ENCODE measurements at regions not wholly inside any gene's neighbourhood (a gene's known extent, or its start where the extent isn't known, plus 50 kb on each side); places are given as distances from the start of the nearest gene placed in this dataset.

DNA sequence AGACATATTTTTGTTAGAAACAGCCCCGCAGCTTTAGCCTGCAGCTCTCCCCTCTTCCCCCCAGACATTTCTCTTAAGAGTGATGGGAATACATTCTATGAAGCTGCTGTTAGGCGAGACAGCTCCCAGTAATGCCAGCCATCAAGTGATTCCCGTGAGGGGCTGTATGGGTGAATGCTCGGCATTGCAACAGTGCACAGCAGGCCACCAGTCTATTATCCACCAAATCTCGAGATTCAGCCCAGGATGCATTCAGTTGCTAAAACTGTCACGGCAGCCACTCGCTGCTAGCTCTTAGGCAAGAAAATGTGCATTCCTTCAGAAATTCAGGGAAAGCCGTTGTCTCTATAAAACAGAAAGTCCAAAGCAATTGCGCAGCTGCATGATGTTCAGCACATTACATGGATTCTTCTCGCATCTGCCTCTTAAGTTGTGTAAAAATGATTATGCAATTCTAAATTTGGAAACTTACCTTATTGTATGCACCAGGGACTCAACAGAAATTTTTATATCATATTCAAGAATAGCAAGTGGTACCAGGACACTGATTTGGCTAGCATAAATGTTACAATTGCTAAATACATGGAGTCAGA, 211.3 kb upstream of the ARL4C start:
- no peak overlapping the region for H3K4me3 ChIP-seq (ENCODE audit: low read length, poor library complexity, severe bottlenecking)
- no peak overlapping the region for H2AFZ ChIP-seq (ENCODE audit: low read length)
- no peaks in the 10 kb centered on the region for H3K9me3 ChIP-seq (ENCODE audit: insufficient read depth, low read depth, low read length)
- H3F3A ChIP-seq (ENCODE audit: low read depth) = no peaks in the 10 kb centered on the region
- H3K4me1 ChIP-seq (ENCODE audit: insufficient read depth, low read length, poor library complexity, severe bottlenecking) = no peaks in the 10 kb centered on the region
- H3K9ac ChIP-seq (ENCODE audit: low read depth, low read length, poor library complexity, severe bottlenecking) = no peak overlapping the region
- H3K9me2 ChIP-seq (replicated peaks; ENCODE audit: low read depth, low read length) = no peaks in the 10 kb centered on the region
- no peaks in the 10 kb centered on the region for H3K36me3 ChIP-seq (ENCODE audit: insufficient read depth, low read length)
- TF ChIP-seq, protein P1, sequence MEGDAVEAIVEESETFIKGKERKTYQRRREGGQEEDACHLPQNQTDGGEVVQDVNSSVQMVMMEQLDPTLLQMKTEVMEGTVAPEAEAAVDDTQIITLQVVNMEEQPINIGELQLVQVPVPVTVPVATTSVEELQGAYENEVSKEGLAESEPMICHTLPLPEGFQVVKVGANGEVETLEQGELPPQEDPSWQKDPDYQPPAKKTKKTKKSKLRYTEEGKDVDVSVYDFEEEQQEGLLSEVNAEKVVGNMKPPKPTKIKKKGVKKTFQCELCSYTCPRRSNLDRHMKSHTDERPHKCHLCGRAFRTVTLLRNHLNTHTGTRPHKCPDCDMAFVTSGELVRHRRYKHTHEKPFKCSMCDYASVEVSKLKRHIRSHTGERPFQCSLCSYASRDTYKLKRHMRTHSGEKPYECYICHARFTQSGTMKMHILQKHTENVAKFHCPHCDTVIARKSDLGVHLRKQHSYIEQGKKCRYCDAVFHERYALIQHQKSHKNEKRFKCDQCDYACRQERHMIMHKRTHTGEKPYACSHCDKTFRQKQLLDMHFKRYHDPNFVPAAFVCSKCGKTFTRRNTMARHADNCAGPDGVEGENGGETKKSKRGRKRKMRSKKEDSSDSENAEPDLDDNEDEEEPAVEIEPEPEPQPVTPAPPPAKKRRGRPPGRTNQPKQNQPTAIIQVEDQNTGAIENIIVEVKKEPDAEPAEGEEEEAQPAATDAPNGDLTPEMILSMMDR (conservative IDR thresholded peaks at IDR 0.05; ENCODE audit: low read length) = no peak
- TF ChIP-seq EZH2phosphoT487 (IDR thresholded peaks at IDR 0.05; ENCODE audit: borderline replicate concordance) = no peak
- H3K27me3 ChIP-seq (ENCODE audit: insufficient read depth, low read length, poor library complexity, severe bottlenecking) = no peaks in the 10 kb centered on the region
- H4K20me1 ChIP-seq (ENCODE audit: insufficient read depth, low read length, poor library complexity, severe bottlenecking) = no peaks in the 10 kb centered on the region
- no peak overlapping the region for H3K4me2 ChIP-seq (ENCODE audit: low read depth, low read length, poor library complexity, severe bottlenecking)
- H3K79me2 ChIP-seq (ENCODE audit: insufficient read depth, low read length) = no peaks in the 10 kb centered on the region

DNA sequence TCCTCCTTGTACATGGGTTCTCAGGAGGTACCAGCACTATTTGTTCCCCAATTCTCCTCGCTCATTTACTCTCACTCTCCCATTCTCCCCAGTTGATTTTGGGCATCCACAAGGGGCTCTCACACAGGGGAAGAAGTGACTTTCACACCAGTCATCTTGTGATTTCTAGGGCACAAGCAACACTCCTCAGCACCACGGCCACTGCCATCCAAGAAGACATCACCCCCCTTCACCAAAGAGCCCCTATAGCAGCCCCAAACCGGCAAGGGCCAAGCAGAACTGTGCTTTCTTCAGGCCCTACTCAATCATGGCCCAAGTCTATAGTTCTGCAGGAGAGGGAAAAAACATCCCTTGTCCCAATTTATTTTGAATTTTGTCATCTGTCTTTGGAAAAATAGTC, 209.2 kb upstream of the ARL4C start:
- Histone ChIP-seq H3F3A (ENCODE audit: low read depth) (no peaks in the 10 kb centered on the region), H4K20me1 (ENCODE audit: insufficient read depth, low read length, poor library complexity, severe bottlenecking) (no peaks in the 10 kb centered on the region), H3K79me2 (ENCODE audit: insufficient read depth, low read length) (no peaks in the 10 kb centered on the region), H3K4me1 (ENCODE audit: insufficient read depth, low read length, poor library complexity, severe bottlenecking) (no peaks in the 10 kb centered on the region), H3K9me2 (replicated peaks; ENCODE audit: low read depth, low read length) (no peaks in the 10 kb centered on the region), H3K27me3 (ENCODE audit: insufficient read depth, low read length, poor library complexity, severe bottlenecking) (no peaks in the 10 kb centered on the region), H3K4me3 (ENCODE audit: low read length, poor library complexity, severe bottlenecking) (no peak overlapping the region), H3K9me3 (ENCODE audit: insufficient read depth, low read depth, low read length) (no peaks in the 10 kb centered on the region), H3K36me3 (ENCODE audit: insufficient read depth, low read length) (no peaks in the 10 kb centered on the region), H3K4me2 (ENCODE audit: low read depth, low read length, poor library complexity, severe bottlenecking) (no peak overlapping the region), H2AFZ (ENCODE audit: low read length) (no peak overlapping the region), H3K9ac (ENCODE audit: low read depth, low read length, poor library complexity, severe bottlenecking) (no peak overlapping the region)
- TF ChIP-seq, protein P1 (conservative IDR thresholded peaks at IDR 0.05; ENCODE audit: low read length) = no peak

DNA sequence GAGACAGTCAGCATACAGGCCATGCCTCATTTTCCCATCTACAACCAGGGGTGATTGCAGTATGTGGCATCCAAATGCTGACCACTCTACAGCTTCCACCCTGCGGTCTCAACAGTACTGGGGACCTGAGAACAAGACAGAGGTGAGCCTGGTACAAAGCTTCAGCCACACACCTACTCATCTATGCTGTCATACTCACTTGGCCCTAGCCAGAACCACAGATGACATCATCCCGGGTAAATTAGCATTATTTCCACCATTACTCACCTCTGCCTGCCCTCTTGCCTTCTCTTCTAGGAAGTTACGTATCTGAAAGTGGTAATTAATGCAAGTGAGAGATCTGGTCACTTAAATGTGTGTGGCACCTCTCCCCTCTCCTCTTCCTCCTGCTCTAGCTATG, 208.2 kb upstream of the ARL4C start:
- Histone ChIP-seq H3K9ac (ENCODE audit: low read depth, low read length, poor library complexity, severe bottlenecking) (no peak overlapping the region), H3F3A (ENCODE audit: low read depth) (no peaks in the 10 kb centered on the region), H2AFZ (ENCODE audit: low read length) (no peak overlapping the region), H3K9me2 (replicated peaks; ENCODE audit: low read depth, low read length) (no peaks in the 10 kb centered on the region), H3K4me3 (ENCODE audit: low read length, poor library complexity, severe bottlenecking) (no peak overlapping the region), H3K36me3 (ENCODE audit: insufficient read depth, low read length) (no peaks in the 10 kb centered on the region), H3K4me2 (ENCODE audit: low read depth, low read length, poor library complexity, severe bottlenecking) (no peak overlapping the region), H4K20me1 (ENCODE audit: insufficient read depth, low read length, poor library complexity, severe bottlenecking) (no peaks in the 10 kb centered on the region), H3K79me2 (ENCODE audit: insufficient read depth, low read length) (no peaks in the 10 kb centered on the region), H3K9me3 (ENCODE audit: insufficient read depth, low read depth, low read length) (0 out of 2 replicates have a peak, but pooled peaks cover 2% of the 10 kb centered on the region), H3K4me1 (ENCODE audit: insufficient read depth, low read length, poor library complexity, severe bottlenecking) (no peaks in the 10 kb centered on the region), H3K27me3 (ENCODE audit: insufficient read depth, low read length, poor library complexity, severe bottlenecking) (no peaks in the 10 kb centered on the region)
- no peak for TF ChIP-seq EZH2phosphoT487 (IDR thresholded peaks at IDR 0.05; ENCODE audit: borderline replicate concordance)
- TF ChIP-seq, protein P1 (conservative IDR thresholded peaks at IDR 0.05; ENCODE audit: low read length) = no peak

Data from Loucy (cell line).